ENCODE measurements at regions not wholly inside any gene's neighbourhood (a gene's known extent, or its start where the extent isn't known, plus 50 kb on each side); places are given as distances from the start of the nearest gene placed in this dataset.

- Histone ChIP-seq H3K9me3 (ENCODE audit: control insufficient read depth, insufficient read depth, low read length) (no peaks in the 10 kb centered on the region), H3K9ac (ENCODE audit: low read depth, low read length) (no peak overlapping the region), H3K36me3 (ENCODE audit: control insufficient read depth, insufficient read depth, low read length) (no peaks in the 10 kb centered on the region), H3K4me1 (ENCODE audit: control insufficient read depth, insufficient read depth, low read length) (0 out of 2 replicates have a peak, but pooled peaks cover 3% of the 10 kb centered on the region), H3K27me3 (ENCODE audit: control insufficient read depth, insufficient read depth, low read length) (no peaks in the 10 kb centered on the region), H3K27ac (ENCODE audit: low read depth, low read length) (no peak overlapping the region), H3K4me3 (ENCODE audit: low read depth, low read length) (no peak overlapping the region)
These were observed 214.1 kb downstream of the DUSP6 start for GRCh38 chr12:89138048-89138852.

GRCh38 chr12:89135976-89136634 lies 216.2 kb downstream of the DUSP6 start:
- no peak overlapping the region for H3K9ac ChIP-seq (ENCODE audit: low read depth, low read length)
- no peaks in the 10 kb centered on the region for H3K36me3 ChIP-seq (ENCODE audit: control insufficient read depth, insufficient read depth, low read length)
- 0 out of 2 replicates have a peak, but pooled peaks cover 3% of the 10 kb centered on the region for H3K4me1 ChIP-seq (ENCODE audit: control insufficient read depth, insufficient read depth, low read length)
- H3K27me3 ChIP-seq (ENCODE audit: control insufficient read depth, insufficient read depth, low read length) = no peaks in the 10 kb centered on the region
- no peak overlapping the region for H3K27ac ChIP-seq (ENCODE audit: low read depth, low read length)
- no peaks in the 10 kb centered on the region for H3K9me3 ChIP-seq (ENCODE audit: control insufficient read depth, insufficient read depth, low read length)
- no peak overlapping the region for H3K4me3 ChIP-seq (ENCODE audit: low read depth, low read length)

GRCh38 chr12:89134213-89134770 lies 218.0 kb downstream of the DUSP6 start:
- Histone ChIP-seq H3K9ac (ENCODE audit: low read depth, low read length) (no peak overlapping the region), H3K4me1 (ENCODE audit: control insufficient read depth, insufficient read depth, low read length) (0 out of 2 replicates have a peak, but pooled peaks cover 3% of the 10 kb centered on the region), H3K27ac (ENCODE audit: low read depth, low read length) (no peak overlapping the region), H3K4me3 (ENCODE audit: low read depth, low read length) (no peak overlapping the region), H3K9me3 (ENCODE audit: control insufficient read depth, insufficient read depth, low read length) (no peaks in the 10 kb centered on the region), H3K36me3 (ENCODE audit: control insufficient read depth, insufficient read depth, low read length) (no peaks in the 10 kb centered on the region), H3K27me3 (ENCODE audit: control insufficient read depth, insufficient read depth, low read length) (no peaks in the 10 kb centered on the region)

- H3K27ac ChIP-seq (ENCODE audit: low read depth, low read length) = no peak overlapping the region
- H3K4me1 ChIP-seq (ENCODE audit: control insufficient read depth, insufficient read depth, low read length) = no peaks in the 10 kb centered on the region
- H3K9ac ChIP-seq (ENCODE audit: low read depth, low read length) = no peak overlapping the region
- H3K4me3 ChIP-seq (ENCODE audit: low read depth, low read length) = no peak overlapping the region
- H3K9me3 ChIP-seq (ENCODE audit: control insufficient read depth, insufficient read depth, low read length) = no peaks in the 10 kb centered on the region
- H3K27me3 ChIP-seq (ENCODE audit: control insufficient read depth, insufficient read depth, low read length) = no peaks in the 10 kb centered on the region
- no peaks in the 10 kb centered on the region for H3K36me3 ChIP-seq (ENCODE audit: control insufficient read depth, insufficient read depth, low read length)
These were observed 223.0 kb downstream of the DUSP6 start for GRCh38 chr12:89129167-89129870.

DNA sequence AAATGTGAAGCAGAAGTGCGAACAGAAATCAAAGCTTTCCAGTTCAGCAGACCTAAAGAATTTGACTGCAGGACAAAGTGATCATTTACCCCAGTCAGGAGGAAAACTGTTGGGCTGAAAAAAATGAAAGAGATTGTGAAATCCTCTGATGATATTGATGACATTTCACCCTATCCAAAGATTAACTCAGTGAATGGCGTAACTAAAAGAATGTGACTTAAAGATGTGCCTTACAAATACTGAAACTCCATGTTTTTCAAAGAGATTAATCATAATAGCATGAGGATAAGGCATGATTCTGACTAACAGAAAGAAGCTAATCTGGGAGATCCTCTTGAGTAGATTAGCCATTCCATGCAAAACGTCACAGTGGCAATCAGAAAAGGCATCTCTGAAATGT lies 225.6 kb downstream of the DUSP6 start:
- Histone ChIP-seq H3K9me3 (ENCODE audit: control insufficient read depth, insufficient read depth, low read length) (no peaks in the 10 kb centered on the region), H3K27ac (ENCODE audit: low read depth, low read length) (no peak overlapping the region), H3K4me1 (ENCODE audit: control insufficient read depth, insufficient read depth, low read length) (no peaks in the 10 kb centered on the region), H3K9ac (ENCODE audit: low read depth, low read length) (no peak overlapping the region), H3K27me3 (ENCODE audit: control insufficient read depth, insufficient read depth, low read length) (no peaks in the 10 kb centered on the region), H3K4me3 (ENCODE audit: low read depth, low read length) (no peak overlapping the region), H3K36me3 (ENCODE audit: control insufficient read depth, insufficient read depth, low read length) (no peaks in the 10 kb centered on the region)

GRCh38 chr12:89122852-89123251 lies 229.4 kb downstream of the DUSP6 start:
- H3K9me3 ChIP-seq (ENCODE audit: control insufficient read depth, insufficient read depth, low read length) = no peaks in the 10 kb centered on the region
- H3K36me3 ChIP-seq (ENCODE audit: control insufficient read depth, insufficient read depth, low read length) = no peaks in the 10 kb centered on the region

DNA sequence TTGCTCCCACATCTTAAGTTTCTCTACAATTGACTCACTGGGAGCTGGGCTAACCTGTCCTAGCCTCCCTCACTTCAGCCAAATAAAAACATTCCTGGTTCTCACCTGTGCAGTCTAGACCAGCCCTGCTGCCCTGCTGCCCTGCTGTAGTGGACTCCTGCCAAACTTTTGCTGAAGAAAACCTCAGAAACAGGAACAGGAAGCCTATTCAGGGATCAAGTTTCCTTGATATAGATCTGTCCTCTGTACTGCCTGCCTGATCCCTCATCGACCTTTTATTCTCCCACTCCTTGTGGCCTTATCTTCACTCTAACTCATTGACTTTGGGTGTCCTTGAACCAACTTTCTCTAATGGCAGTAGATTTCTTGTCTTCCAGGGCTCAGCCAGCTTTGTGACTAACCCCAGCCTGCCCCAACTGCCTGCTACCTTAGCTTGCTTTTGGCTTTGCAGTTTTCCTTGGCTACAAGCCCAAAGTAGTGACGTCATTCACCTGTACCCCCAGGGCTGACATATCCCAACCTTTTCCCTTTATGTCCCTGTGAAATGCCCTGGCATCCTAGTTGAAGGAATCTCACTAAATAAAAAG lies 234.8 kb downstream of the DUSP6 start:
- Histone ChIP-seq H3K9me3 (ENCODE audit: control insufficient read depth, insufficient read depth, low read length) (no peaks in the 10 kb centered on the region), H3K36me3 (ENCODE audit: control insufficient read depth, insufficient read depth, low read length) (no peaks in the 10 kb centered on the region), H3K4me3 (ENCODE audit: low read depth, low read length) (no peak overlapping the region), H3K9ac (ENCODE audit: low read depth, low read length) (no peak overlapping the region), H3K27ac (ENCODE audit: low read depth, low read length) (no peak overlapping the region), H3K27me3 (ENCODE audit: control insufficient read depth, insufficient read depth, low read length) (no peaks in the 10 kb centered on the region), H3K4me1 (ENCODE audit: control insufficient read depth, insufficient read depth, low read length) (peaks cover 4% of the 10 kb centered on the region; the same call in 1 of the 2 replicates)

More at GRCh38 chr12:89122852-89123251, 229.4 kb downstream of the DUSP6 start:
- no peak overlapping the region for H3K27ac ChIP-seq (ENCODE audit: low read depth, low read length)
- H3K4me1 ChIP-seq (ENCODE audit: control insufficient read depth, insufficient read depth, low read length) = no peaks in the 10 kb centered on the region
- H3K27me3 ChIP-seq (ENCODE audit: control insufficient read depth, insufficient read depth, low read length) = no peaks in the 10 kb centered on the region
- H3K4me3 ChIP-seq (ENCODE audit: low read depth, low read length) = no peak overlapping the region
- no peak overlapping the region for H3K9ac ChIP-seq (ENCODE audit: low read depth, low read length)

GRCh38 chr12:89111964-89112363 lies 240.3 kb downstream of the DUSP6 start:
- H3K27ac ChIP-seq (ENCODE audit: low read depth, low read length) = no peak overlapping the region

GRCh38 chr12:89108265-89108664 lies 244.0 kb downstream of the DUSP6 start:
- no peaks in the 10 kb centered on the region for H3K27me3 ChIP-seq (ENCODE audit: control insufficient read depth, insufficient read depth, low read length)
- no peaks in the 10 kb centered on the region for H3K36me3 ChIP-seq (ENCODE audit: control insufficient read depth, insufficient read depth, low read length)
- H3K4me3 ChIP-seq (ENCODE audit: low read depth, low read length) = no peak overlapping the region
- no peak overlapping the region for H3K9ac ChIP-seq (ENCODE audit: low read depth, low read length)
- no peak overlapping the region for H3K27ac ChIP-seq (ENCODE audit: low read depth, low read length)
- H3K9me3 ChIP-seq (ENCODE audit: control insufficient read depth, insufficient read depth, low read length) = no peaks in the 10 kb centered on the region
- peaks cover 12% of the 10 kb centered on the region for H3K4me1 ChIP-seq (ENCODE audit: control insufficient read depth, insufficient read depth, low read length)

More at GRCh38 chr12:89111964-89112363, 240.3 kb downstream of the DUSP6 start:
- H3K9ac ChIP-seq (ENCODE audit: low read depth, low read length) = no peak overlapping the region
- H3K27me3 ChIP-seq (ENCODE audit: control insufficient read depth, insufficient read depth, low read length) = no peaks in the 10 kb centered on the region
- H3K4me1 ChIP-seq (ENCODE audit: control insufficient read depth, insufficient read depth, low read length) = peaks cover 12% of the 10 kb centered on the region
- H3K9me3 ChIP-seq (ENCODE audit: control insufficient read depth, insufficient read depth, low read length) = no peaks in the 10 kb centered on the region
- no peak overlapping the region for H3K4me3 ChIP-seq (ENCODE audit: low read depth, low read length)
- H3K36me3 ChIP-seq (ENCODE audit: control insufficient read depth, insufficient read depth, low read length) = no peaks in the 10 kb centered on the region

GRCh38 chr12:89106950-89107349 lies 245.4 kb downstream of the DUSP6 start:
- no peak overlapping the region for H3K4me3 ChIP-seq (ENCODE audit: low read depth, low read length)
- no peaks in the 10 kb centered on the region for H3K9me3 ChIP-seq (ENCODE audit: control insufficient read depth, insufficient read depth, low read length)
- H3K9ac ChIP-seq (ENCODE audit: low read depth, low read length) = no peak overlapping the region
- H3K36me3 ChIP-seq (ENCODE audit: control insufficient read depth, insufficient read depth, low read length) = no peaks in the 10 kb centered on the region
- peaks cover 12% of the 10 kb centered on the region for H3K4me1 ChIP-seq (ENCODE audit: control insufficient read depth, insufficient read depth, low read length)
- no peaks in the 10 kb centered on the region for H3K27me3 ChIP-seq (ENCODE audit: control insufficient read depth, insufficient read depth, low read length)
- H3K27ac ChIP-seq (ENCODE audit: low read depth, low read length) = no peak overlapping the region
